ENCODE measurements at regions not wholly inside any gene's neighbourhood (a gene's known extent, or its start where the extent isn't known, plus 50 kb on each side); places are given as distances from the start of the nearest gene placed in this dataset.

GRCh38 chr10:1846032-1846431, 108.7 kb upstream of the ADARB2 start:
- TF ChIP-seq POLR2A (IDR thresholded peaks at IDR 0.05; ENCODE audit: low read depth, low read length) (no peak), TAF1 (IDR thresholded peaks at IDR 0.05; ENCODE audit: borderline replicate concordance, low read depth, low read length) (no peak), POLR2AphosphoS5 (IDR thresholded peaks at IDR 0.05; ENCODE audit: low read depth, low read length) (no peak)

All from GM12892 (cell line).